GM12873 (cell line): ENCODE measurements at regions not wholly inside any gene's neighbourhood (a gene's known extent, or its start where the extent isn't known, plus 50 kb on each side); places are given as distances from the start of the nearest gene placed in this dataset.

ENCODE experiments used
- TF ChIP-seq, protein P1 (sequence below): IDR thresholded peaks from 2 replicates; pipeline ENCODE4 v1.5.1; 2012; ENCODE audit warnings: low read depth, mild to moderate bottlenecking, moderate library complexity, low read length, control low read depth; ENCODE audit not compliant: insufficient read depth; ENCODE audit errors: missing control alignments

GRCh38 chr11:69949327-69949726 is 128.8 kb upstream of the ANO1 start:
- TF ChIP-seq, protein P1, sequence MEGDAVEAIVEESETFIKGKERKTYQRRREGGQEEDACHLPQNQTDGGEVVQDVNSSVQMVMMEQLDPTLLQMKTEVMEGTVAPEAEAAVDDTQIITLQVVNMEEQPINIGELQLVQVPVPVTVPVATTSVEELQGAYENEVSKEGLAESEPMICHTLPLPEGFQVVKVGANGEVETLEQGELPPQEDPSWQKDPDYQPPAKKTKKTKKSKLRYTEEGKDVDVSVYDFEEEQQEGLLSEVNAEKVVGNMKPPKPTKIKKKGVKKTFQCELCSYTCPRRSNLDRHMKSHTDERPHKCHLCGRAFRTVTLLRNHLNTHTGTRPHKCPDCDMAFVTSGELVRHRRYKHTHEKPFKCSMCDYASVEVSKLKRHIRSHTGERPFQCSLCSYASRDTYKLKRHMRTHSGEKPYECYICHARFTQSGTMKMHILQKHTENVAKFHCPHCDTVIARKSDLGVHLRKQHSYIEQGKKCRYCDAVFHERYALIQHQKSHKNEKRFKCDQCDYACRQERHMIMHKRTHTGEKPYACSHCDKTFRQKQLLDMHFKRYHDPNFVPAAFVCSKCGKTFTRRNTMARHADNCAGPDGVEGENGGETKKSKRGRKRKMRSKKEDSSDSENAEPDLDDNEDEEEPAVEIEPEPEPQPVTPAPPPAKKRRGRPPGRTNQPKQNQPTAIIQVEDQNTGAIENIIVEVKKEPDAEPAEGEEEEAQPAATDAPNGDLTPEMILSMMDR: no peak

GRCh38 chr11:69950120-69950519 is 128.0 kb upstream of the ANO1 start:
- TF ChIP-seq, protein P1: peak; percentile 60

GRCh38 chr11:69950621-69951020 is 127.5 kb upstream of the ANO1 start:
- TF ChIP-seq, protein P1: no peak

- TF ChIP-seq, protein P1: no peak
Observed at GRCh38 chr11:69951821-69952220, 126.3 kb upstream of the ANO1 start.

GRCh38 chr11:69953356-69953755 is 124.8 kb upstream of the ANO1 start:
- TF ChIP-seq, protein P1: no peak

DNA sequence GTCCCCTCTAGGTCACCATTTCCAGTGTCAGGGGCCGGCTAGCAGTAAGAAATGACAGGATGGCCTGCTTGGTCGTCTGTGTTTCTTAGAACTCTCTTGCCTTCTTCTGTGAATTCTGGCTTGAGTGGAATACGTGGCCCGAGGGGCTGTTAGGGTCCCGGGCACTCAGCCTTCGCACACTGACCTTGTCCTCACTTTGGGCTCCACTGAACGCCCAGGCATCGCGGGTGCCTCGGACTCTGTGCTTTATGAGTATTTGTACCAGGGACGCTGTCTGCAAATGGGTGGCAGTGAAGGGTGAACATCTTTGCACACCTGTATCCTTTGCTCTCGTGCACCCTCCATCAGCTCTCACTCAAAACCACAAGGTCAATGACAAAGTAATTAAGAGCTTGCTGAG is 123.4 kb upstream of the ANO1 start:
- TF ChIP-seq, protein P1: no peak

DNA sequence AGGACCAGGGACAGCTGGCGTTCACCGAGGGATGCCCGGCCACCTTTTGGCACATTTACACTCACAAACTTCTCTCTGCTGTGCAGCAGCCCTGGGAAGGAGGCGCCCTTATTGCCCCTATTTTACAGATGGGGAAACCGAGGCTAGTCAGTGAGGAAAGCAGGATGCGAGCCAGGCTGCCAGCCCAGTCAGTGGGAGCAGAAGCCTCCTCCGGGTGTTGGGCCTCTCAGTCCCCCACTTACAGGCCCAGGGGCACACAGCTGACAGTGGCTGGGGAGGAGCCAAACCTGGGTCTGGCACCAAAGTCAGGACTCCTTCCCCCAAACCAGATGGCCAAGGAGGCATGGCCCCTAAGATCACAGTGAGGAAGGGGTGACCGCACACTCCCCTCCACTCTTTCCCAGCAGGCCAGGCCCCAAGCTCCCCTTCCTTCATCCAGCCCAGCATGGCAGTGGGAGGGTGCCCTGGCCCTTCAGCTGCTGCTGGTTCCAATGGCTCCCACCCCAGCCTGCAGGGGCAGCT is 121.4 kb upstream of the ANO1 start:
- TF ChIP-seq, protein P1: no peak

GRCh38 chr11:69957849-69958248 is 120.3 kb upstream of the ANO1 start:
- TF ChIP-seq, protein P1: no peak
